ENCODE measurements at regions not wholly inside any gene's neighbourhood (a gene's known extent, or its start where the extent isn't known, plus 50 kb on each side); places are given as distances from the start of the nearest gene placed in this dataset.

DNA sequence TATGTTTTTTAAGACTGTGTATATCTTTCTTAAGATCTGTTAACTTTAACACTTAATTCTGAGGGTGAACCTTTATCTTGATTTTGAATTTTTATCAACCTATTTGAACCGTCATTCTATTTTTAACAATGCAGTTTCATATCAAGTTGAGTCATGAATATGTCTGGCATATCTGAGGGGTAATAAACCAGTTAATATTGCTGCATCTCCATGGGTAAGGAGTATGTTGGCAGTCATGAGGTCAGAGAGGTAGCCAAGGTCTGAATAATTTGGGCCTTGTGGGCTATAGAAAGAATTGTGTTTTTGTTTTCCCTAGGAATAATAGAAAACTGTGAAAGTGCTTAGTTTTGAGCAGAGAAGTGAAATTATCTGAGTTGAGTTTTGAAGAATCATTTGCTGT lies 419.0 kb downstream of the PLK2 start:
- Histone ChIP-seq H3K27me3 (ENCODE audit: low read depth, low read length) (no peaks in the 10 kb centered on the region), H3K36me3 (ENCODE audit: control insufficient read depth in 1 of 2, insufficient read depth in 2 of 2, low read length in 2 of 2) (no peaks in the 10 kb centered on the region), H3K27ac (ENCODE audit: low read length) (no peak overlapping the region), H3K4me1 (ENCODE audit: control insufficient read depth in 1 of 2, insufficient read depth in 2 of 2, low read length in 2 of 2) (no peaks in the 10 kb centered on the region), H3K9me3 (ENCODE audit: control insufficient read depth in 1 of 2, low read length in 2 of 2) (no peaks in the 10 kb centered on the region), H3K4me3 (ENCODE audit: low read depth in 1 of 2, low read length in 2 of 2) (no peak overlapping the region)

DNA sequence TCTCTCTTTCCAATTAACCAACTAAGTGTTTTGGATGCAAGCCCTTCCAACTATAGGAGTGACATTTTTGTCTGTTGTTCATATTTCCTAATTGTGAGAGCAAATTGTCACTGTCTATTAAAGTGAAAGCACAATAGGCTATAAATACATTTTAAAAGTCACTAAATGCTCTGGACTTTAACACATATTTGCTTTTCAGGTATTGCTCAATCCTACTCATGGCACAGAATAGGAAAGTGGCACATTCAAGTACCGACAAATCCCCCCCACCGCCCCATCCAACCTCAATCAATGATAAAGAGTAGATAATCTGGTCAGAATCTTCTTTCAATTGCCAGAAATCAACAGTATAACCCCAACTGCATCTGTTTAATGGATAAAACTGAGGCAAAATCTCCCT lies 419.8 kb downstream of the PLK2 start:
- Histone ChIP-seq H3K4me1 (ENCODE audit: control insufficient read depth in 1 of 2, insufficient read depth in 2 of 2, low read length in 2 of 2) (no peaks in the 10 kb centered on the region), H3K27ac (ENCODE audit: low read length) (no peak overlapping the region), H3K9me3 (ENCODE audit: control insufficient read depth in 1 of 2, low read length in 2 of 2) (no peaks in the 10 kb centered on the region), H3K4me3 (ENCODE audit: low read depth in 1 of 2, low read length in 2 of 2) (no peak overlapping the region), H3K27me3 (ENCODE audit: low read depth, low read length) (no peaks in the 10 kb centered on the region), H3K36me3 (ENCODE audit: control insufficient read depth in 1 of 2, insufficient read depth in 2 of 2, low read length in 2 of 2) (no peaks in the 10 kb centered on the region)

DNA sequence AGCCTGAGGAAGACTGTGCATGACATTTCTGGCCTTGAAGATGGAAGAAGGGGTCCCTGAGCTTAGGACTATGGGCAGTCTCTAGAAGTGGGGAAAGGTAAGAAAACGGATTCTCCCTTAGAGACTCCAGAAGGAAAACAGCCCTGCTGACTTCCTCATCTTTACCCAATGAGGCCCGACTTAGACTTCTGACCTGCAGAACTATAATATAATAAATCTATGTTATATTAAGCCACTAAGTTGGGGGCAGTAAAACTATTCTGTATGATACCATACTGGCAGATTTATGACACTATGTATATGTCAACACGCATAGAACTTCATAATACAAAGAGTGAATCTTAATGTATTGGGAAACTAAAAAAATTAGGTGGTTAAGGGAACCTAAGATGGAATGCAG lies 422.0 kb downstream of the PLK2 start:
- H3K4me1 ChIP-seq (ENCODE audit: control insufficient read depth in 1 of 2, insufficient read depth in 2 of 2, low read length in 2 of 2) = no peaks in the 10 kb centered on the region
- H3K27ac ChIP-seq (ENCODE audit: low read length) = no peak overlapping the region
- H3K36me3 ChIP-seq (ENCODE audit: control insufficient read depth in 1 of 2, insufficient read depth in 2 of 2, low read length in 2 of 2) = no peaks in the 10 kb centered on the region
- no peak overlapping the region for H3K4me3 ChIP-seq (ENCODE audit: low read depth in 1 of 2, low read length in 2 of 2)
- H3K27me3 ChIP-seq (ENCODE audit: low read depth, low read length) = no peaks in the 10 kb centered on the region
- H3K9me3 ChIP-seq (ENCODE audit: control insufficient read depth in 1 of 2, low read length in 2 of 2) = no peaks in the 10 kb centered on the region

DNA sequence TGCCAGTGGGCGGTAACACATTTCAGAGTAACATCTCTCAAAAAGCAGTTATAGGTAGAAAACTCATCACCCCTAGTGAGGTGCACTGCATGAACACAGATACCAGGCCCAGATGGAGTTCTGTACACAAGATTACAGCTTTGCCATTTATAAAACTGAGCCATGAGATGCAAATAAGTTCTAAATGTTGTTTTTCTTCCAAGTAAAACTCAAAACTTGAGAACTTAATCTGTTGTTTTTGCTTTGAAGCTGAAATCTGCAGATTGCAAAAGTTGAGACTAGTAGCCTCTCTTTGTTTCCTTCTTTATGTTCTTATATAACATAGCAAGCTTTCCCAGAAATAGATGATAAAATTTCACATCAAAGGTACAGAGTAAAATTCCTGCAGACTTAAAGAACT lies 434.1 kb downstream of the PLK2 start:
- Histone ChIP-seq H3K27me3 (ENCODE audit: low read depth, low read length) (no peaks in the 10 kb centered on the region), H3K36me3 (ENCODE audit: control insufficient read depth in 1 of 2, insufficient read depth in 2 of 2, low read length in 2 of 2) (no peaks in the 10 kb centered on the region), H3K4me1 (ENCODE audit: control insufficient read depth in 1 of 2, insufficient read depth in 2 of 2, low read length in 2 of 2) (no peaks in the 10 kb centered on the region), H3K27ac (ENCODE audit: low read length) (no peak overlapping the region), H3K9me3 (ENCODE audit: control insufficient read depth in 1 of 2, low read length in 2 of 2) (no peaks in the 10 kb centered on the region), H3K4me3 (ENCODE audit: low read depth in 1 of 2, low read length in 2 of 2) (no peak overlapping the region)

DNA sequence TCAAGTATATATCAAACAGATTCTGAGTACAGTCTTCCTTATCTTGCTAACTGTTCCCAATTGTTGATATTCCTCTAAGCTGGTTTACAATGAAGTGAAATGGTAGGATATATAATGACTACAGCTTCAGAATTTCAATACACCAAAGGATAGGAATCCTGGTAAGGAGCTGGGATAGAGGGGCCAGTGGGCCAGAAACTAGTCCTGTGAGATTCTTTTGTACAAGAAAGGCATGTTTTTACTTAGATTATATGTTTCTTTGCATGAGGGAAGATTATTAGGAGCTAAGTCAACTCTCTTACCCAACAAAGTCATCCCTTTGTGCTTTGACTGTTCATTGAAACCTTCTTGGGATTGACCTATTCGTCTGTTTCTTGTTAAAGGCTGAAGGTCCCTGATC lies 435.7 kb downstream of the PLK2 start:
- Histone ChIP-seq H3K4me3 (ENCODE audit: low read depth in 1 of 2, low read length in 2 of 2) (no peak overlapping the region), H3K9me3 (ENCODE audit: control insufficient read depth in 1 of 2, low read length in 2 of 2) (no peaks in the 10 kb centered on the region), H3K4me1 (ENCODE audit: control insufficient read depth in 1 of 2, insufficient read depth in 2 of 2, low read length in 2 of 2) (no peaks in the 10 kb centered on the region), H3K27me3 (ENCODE audit: low read depth, low read length) (no peaks in the 10 kb centered on the region), H3K36me3 (ENCODE audit: control insufficient read depth in 1 of 2, insufficient read depth in 2 of 2, low read length in 2 of 2) (no peaks in the 10 kb centered on the region), H3K27ac (ENCODE audit: low read length) (no peak overlapping the region)

DNA sequence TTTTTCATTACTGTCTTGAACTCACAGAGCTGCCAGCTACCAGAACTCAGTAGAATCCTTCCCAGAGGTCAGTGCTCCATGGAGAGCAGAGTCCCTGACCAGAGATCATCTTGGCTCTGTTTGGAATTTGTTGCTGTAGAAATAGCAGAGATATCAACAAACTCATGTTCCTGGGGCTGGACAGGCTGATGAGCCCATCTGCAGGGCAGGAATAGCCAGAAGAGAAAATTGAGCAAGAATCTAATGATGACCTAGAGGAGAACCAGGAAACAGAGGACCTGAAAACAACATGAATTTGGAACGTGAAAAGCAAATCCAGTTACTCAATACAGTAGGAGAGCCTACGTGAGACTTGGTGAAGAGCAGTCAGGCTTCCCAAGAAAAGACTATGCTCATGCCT lies 437.8 kb downstream of the PLK2 start:
- Histone ChIP-seq H3K9me3 (ENCODE audit: control insufficient read depth in 1 of 2, low read length in 2 of 2) (no peaks in the 10 kb centered on the region), H3K4me1 (ENCODE audit: control insufficient read depth in 1 of 2, insufficient read depth in 2 of 2, low read length in 2 of 2) (no peaks in the 10 kb centered on the region), H3K27me3 (ENCODE audit: low read depth, low read length) (no peaks in the 10 kb centered on the region), H3K36me3 (ENCODE audit: control insufficient read depth in 1 of 2, insufficient read depth in 2 of 2, low read length in 2 of 2) (no peaks in the 10 kb centered on the region), H3K4me3 (ENCODE audit: low read depth in 1 of 2, low read length in 2 of 2) (no peak overlapping the region), H3K27ac (ENCODE audit: low read length) (no peak overlapping the region)

DNA sequence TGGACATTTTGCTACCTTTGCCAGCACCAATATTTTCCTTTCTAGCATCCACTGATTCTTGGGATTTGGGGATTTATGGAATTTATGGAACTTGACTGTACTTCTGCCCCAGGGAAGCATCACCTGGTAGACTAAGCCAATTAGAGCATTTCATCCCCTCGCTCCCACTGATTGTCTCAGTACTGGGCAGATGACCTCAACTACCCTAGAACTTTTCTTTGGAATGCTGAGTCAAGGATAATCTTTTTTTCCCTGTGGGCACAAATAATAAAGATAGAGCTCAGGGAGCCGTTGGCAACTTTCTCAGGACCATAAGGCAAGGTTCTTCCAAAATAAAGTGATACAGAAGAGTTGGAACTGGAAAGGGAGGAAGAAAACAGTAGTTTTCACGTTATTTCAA lies 438.4 kb downstream of the PLK2 start:
- no peak overlapping the region for H3K4me3 ChIP-seq (ENCODE audit: low read depth in 1 of 2, low read length in 2 of 2)
- H3K27me3 ChIP-seq (ENCODE audit: low read depth, low read length) = no peaks in the 10 kb centered on the region
- no peaks in the 10 kb centered on the region for H3K9me3 ChIP-seq (ENCODE audit: control insufficient read depth in 1 of 2, low read length in 2 of 2)
- H3K27ac ChIP-seq (ENCODE audit: low read length) = no peak overlapping the region
- no peaks in the 10 kb centered on the region for H3K36me3 ChIP-seq (ENCODE audit: control insufficient read depth in 1 of 2, insufficient read depth in 2 of 2, low read length in 2 of 2)
- H3K4me1 ChIP-seq (ENCODE audit: control insufficient read depth in 1 of 2, insufficient read depth in 2 of 2, low read length in 2 of 2) = no peaks in the 10 kb centered on the region

DNA sequence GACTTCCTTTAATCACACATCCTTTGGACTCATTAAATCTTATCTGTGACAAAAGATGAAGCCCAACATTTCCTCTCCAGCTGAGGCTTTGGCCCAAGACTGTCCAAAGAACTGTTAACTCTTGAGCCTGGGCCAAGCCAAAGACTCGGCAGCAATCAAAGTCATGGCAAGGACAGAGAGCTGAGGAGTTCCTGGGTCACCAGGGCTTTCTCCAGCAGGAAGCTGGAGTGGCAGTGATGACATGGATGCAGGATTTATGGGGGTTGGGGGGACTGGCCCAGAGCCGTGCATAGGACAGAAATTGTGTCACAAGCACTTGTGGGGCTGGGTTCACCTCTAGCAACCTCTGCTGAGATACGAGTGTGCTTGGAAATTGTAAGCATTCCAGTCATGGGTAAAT lies 440.3 kb downstream of the PLK2 start:
- no peaks in the 10 kb centered on the region for H3K27me3 ChIP-seq (ENCODE audit: low read depth, low read length)
- H3K4me3 ChIP-seq (ENCODE audit: low read depth in 1 of 2, low read length in 2 of 2) = no peak overlapping the region
- no peaks in the 10 kb centered on the region for H3K36me3 ChIP-seq (ENCODE audit: control insufficient read depth in 1 of 2, insufficient read depth in 2 of 2, low read length in 2 of 2)
- H3K4me1 ChIP-seq (ENCODE audit: control insufficient read depth in 1 of 2, insufficient read depth in 2 of 2, low read length in 2 of 2) = no peaks in the 10 kb centered on the region
- no peak overlapping the region for H3K27ac ChIP-seq (ENCODE audit: low read length)
- H3K9me3 ChIP-seq (ENCODE audit: control insufficient read depth in 1 of 2, low read length in 2 of 2) = no peaks in the 10 kb centered on the region

DNA sequence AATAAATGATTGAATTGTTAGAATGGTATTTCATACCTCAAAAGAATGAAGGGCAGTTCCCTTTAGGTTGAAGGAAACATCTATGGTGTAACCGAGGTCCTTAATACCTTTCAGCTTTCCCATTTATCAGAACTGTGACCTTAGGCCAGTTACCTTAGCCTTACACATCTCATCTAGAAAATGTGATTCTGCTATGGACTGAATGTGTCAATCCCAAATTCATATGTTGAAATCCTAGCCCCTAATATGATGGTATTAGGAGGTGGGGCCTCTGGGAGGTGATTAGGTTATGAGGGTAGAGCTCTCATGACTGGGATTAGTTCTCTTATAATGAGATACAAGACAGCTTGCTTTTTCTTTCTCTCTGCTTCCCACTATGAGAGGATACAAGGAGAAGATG lies 441.9 kb downstream of the PLK2 start:
- no peaks in the 10 kb centered on the region for H3K9me3 ChIP-seq (ENCODE audit: control insufficient read depth in 1 of 2, low read length in 2 of 2)
- H3K36me3 ChIP-seq (ENCODE audit: control insufficient read depth in 1 of 2, insufficient read depth in 2 of 2, low read length in 2 of 2) = no peaks in the 10 kb centered on the region
- no peak overlapping the region for H3K27ac ChIP-seq (ENCODE audit: low read length)
- H3K27me3 ChIP-seq (ENCODE audit: low read depth, low read length) = no peaks in the 10 kb centered on the region
- no peak overlapping the region for H3K4me3 ChIP-seq (ENCODE audit: low read depth in 1 of 2, low read length in 2 of 2)
- H3K4me1 ChIP-seq (ENCODE audit: control insufficient read depth in 1 of 2, insufficient read depth in 2 of 2, low read length in 2 of 2) = no peaks in the 10 kb centered on the region

DNA sequence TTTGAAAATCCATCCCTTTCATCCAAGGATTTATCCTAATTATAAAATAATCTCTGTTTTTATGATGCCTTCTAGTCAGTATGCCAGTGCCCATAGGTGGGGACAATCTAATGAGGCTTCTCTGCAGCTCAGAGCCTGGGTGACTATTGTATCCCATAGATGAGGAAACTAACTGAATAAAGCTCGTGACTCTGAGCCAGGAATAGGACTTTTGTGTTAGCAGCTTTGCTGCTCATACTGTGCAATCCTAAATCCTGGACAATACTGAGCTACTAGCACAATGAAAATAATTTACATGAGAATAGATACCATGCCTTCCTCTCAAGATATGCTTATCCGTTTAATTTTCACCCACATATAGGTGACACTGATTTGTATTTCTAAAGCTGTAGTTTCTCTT lies 443.0 kb downstream of the PLK2 start:
- H3K4me3 ChIP-seq (ENCODE audit: low read depth in 1 of 2, low read length in 2 of 2) = no peak overlapping the region
- no peaks in the 10 kb centered on the region for H3K9me3 ChIP-seq (ENCODE audit: control insufficient read depth in 1 of 2, low read length in 2 of 2)
- H3K36me3 ChIP-seq (ENCODE audit: control insufficient read depth in 1 of 2, insufficient read depth in 2 of 2, low read length in 2 of 2) = no peaks in the 10 kb centered on the region
- no peak overlapping the region for H3K27ac ChIP-seq (ENCODE audit: low read length)
- no peaks in the 10 kb centered on the region for H3K27me3 ChIP-seq (ENCODE audit: low read depth, low read length)
- no peaks in the 10 kb centered on the region for H3K4me1 ChIP-seq (ENCODE audit: control insufficient read depth in 1 of 2, insufficient read depth in 2 of 2, low read length in 2 of 2)

DNA sequence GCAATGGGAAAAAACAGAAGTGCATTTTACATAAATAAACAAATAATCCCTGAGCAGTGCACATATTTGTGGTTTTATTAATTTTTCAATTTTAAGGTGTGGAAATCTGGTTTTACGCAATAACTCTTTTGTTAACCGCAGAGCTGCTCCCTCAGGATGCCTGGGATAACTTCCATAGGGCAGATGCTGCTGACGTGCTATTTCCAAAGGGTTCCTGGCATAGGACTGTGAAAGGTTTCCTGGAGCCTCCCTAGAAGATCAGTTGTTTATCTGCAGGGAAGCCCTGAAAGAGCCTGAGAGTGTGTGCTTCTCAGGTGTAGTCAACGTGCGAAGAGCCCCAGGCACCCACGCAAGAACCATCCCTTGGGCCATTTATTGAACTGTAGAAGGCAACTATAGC lies 443.5 kb downstream of the PLK2 start:
- no peak overlapping the region for H3K4me3 ChIP-seq (ENCODE audit: low read depth in 1 of 2, low read length in 2 of 2)
- no peaks in the 10 kb centered on the region for H3K36me3 ChIP-seq (ENCODE audit: control insufficient read depth in 1 of 2, insufficient read depth in 2 of 2, low read length in 2 of 2)
- H3K27me3 ChIP-seq (ENCODE audit: low read depth, low read length) = no peaks in the 10 kb centered on the region
- H3K9me3 ChIP-seq (ENCODE audit: control insufficient read depth in 1 of 2, low read length in 2 of 2) = no peaks in the 10 kb centered on the region
- H3K27ac ChIP-seq (ENCODE audit: low read length) = no peak overlapping the region
- H3K4me1 ChIP-seq (ENCODE audit: control insufficient read depth in 1 of 2, insufficient read depth in 2 of 2, low read length in 2 of 2) = no peaks in the 10 kb centered on the region

DNA sequence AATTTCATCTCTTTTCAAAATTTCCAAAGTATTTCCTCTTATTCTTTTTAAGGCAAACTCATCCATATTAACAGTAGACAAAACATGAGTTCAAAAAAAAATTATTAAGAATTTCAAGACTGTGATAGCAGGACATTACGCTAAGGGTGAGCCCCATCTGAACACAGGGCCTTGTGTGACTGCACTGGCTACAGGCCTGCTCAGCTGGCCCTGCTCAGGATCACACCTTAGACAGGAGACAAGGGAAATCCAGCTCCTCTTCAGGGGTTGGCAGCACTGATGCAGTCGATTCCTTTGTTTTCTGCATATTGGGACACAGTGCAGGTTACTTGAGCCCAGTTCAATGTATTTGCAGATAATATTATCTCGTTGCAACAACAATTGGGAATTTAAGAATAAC lies 444.7 kb downstream of the PLK2 start:
- Histone ChIP-seq H3K9me3 (ENCODE audit: control insufficient read depth in 1 of 2, low read length in 2 of 2) (no peaks in the 10 kb centered on the region), H3K36me3 (ENCODE audit: control insufficient read depth in 1 of 2, insufficient read depth in 2 of 2, low read length in 2 of 2) (no peaks in the 10 kb centered on the region), H3K27me3 (ENCODE audit: low read depth, low read length) (no peaks in the 10 kb centered on the region), H3K27ac (ENCODE audit: low read length) (no peak overlapping the region), H3K4me1 (ENCODE audit: control insufficient read depth in 1 of 2, insufficient read depth in 2 of 2, low read length in 2 of 2) (no peaks in the 10 kb centered on the region), H3K4me3 (ENCODE audit: low read depth in 1 of 2, low read length in 2 of 2) (no peak overlapping the region)
